Right atrium auricular region (tissue), 2 donors: ENCODE measurements at regions not wholly inside any gene's neighbourhood (a gene's known extent, or its start where the extent isn't known, plus 50 kb on each side); places are given as distances from the start of the nearest gene placed in this dataset.
A peak's percentile ranks its signal among the peaks of the same experiment; 100 is the strongest.

Source experiments
- DNase-seq: peaks from one replicate; pipeline ENCODE4 v3.0.0-alpha.2; 2019; ENCODE audit warnings: low spot score
- H3K27ac ChIP-seq, 2 donors: fragments of 200-600 bp; sonication (generic); 1 replicate in 1 of 2; 2 replicates in 1 of 2; pipeline ENCODE4 v1.5.1; 2016 to 2019
- H3K27me3 ChIP-seq, 2 donors: fragments of 200-600 bp; sonication (generic); one replicate each; pipeline versions ENCODE4 v1.5.1 to v1.6.0; 2017 to 2019
- H3K36me3 ChIP-seq: fragments of 200-600 bp; sonication (generic); one replicate; pipeline ENCODE4 v1.5.1; 2016
- H3K4me1 ChIP-seq, 2 donors: fragments of 200-600 bp; sonication (generic); one replicate each; pipeline versions ENCODE4 v1.5.1 to v1.6.0; 2017 to 2019
- H3K4me3 ChIP-seq, 2 donors: fragments of 200-600 bp; sonication (generic); 1 replicate in 1 of 2; 2 replicates in 1 of 2; pipeline ENCODE4 v1.5.1; 2017 to 2019; ENCODE audit warnings: mild to moderate bottlenecking in 1 of 2, moderate library complexity in 1 of 2
- H3K9me3 ChIP-seq, 2 donors: fragments of 200-600 bp; sonication (generic); one replicate each; pipeline ENCODE4 v1.5.1; 2019
- TF ChIP-seq, protein P1 (sequence below), 2 donors: fragments of 200-600 bp; sonication (generic); IDR thresholded peaks; one replicate each; pipeline ENCODE4 v1.5.1; 2019; ENCODE audit warnings: antibody characterized with exemption in 2 of 2

DNA sequence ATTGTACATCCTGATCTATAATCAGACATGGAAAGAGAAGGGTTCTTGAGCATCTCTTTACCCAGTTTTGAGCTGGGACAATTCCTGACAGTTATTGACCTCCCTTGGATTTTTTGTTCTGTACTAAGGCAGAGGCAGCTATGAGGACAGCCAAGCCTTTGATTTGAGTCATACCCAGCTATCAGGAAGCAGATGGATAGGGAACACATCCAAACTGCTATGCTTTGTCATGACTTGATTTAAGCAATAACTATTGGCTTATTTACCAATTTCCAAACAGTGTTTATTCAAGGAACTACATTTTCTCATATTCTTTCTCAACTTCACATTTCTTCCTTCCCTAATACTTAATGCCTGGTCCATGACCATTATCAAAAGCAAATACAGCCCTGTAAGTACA lies 396.4 kb upstream of the STEAP1 start:
- Histone ChIP-seq H3K36me3 (no peaks in the 10 kb centered on the region), H3K4me1 (no peaks in the 10 kb centered on the region), H3K27me3 (no peaks in the 10 kb centered on the region), H3K9me3 (no peaks in the 10 kb centered on the region), H3K4me3 (no peak overlapping the region), H3K27ac (no peak overlapping the region)
- TF ChIP-seq, protein P1, sequence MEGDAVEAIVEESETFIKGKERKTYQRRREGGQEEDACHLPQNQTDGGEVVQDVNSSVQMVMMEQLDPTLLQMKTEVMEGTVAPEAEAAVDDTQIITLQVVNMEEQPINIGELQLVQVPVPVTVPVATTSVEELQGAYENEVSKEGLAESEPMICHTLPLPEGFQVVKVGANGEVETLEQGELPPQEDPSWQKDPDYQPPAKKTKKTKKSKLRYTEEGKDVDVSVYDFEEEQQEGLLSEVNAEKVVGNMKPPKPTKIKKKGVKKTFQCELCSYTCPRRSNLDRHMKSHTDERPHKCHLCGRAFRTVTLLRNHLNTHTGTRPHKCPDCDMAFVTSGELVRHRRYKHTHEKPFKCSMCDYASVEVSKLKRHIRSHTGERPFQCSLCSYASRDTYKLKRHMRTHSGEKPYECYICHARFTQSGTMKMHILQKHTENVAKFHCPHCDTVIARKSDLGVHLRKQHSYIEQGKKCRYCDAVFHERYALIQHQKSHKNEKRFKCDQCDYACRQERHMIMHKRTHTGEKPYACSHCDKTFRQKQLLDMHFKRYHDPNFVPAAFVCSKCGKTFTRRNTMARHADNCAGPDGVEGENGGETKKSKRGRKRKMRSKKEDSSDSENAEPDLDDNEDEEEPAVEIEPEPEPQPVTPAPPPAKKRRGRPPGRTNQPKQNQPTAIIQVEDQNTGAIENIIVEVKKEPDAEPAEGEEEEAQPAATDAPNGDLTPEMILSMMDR (IDR thresholded peaks at IDR 0.05): no peak
- no peak for DNase-seq

DNA sequence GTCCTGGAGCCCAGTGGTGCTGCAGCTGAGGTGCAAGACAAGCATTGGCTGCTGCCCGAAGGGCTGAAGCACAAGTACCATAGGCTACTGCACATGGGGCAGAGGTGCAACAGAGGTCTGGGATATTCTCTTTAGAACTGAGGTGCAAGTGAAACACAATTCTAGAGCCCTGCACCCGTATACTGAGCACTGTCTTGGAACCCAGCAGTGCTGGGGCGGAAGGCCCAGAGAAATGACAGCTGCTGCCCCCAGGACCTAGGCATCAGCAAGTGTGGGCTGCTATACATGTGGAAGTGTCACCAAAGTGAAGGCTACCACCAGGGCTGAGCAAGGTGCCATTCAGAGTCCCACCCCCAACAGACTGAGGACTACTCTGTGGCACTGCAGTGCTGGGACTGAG lies 393.6 kb upstream of the STEAP1 start:
- H3K36me3 ChIP-seq: no peaks in the 10 kb centered on the region
- H3K27ac ChIP-seq: no peak overlapping the region
- no peak for DNase-seq
- no peak overlapping the region for H3K4me3 ChIP-seq
- no peaks in the 10 kb centered on the region for H3K27me3 ChIP-seq
- H3K9me3 ChIP-seq: no peaks in the 10 kb centered on the region
- H3K4me1 ChIP-seq: no peaks in the 10 kb centered on the region
- TF ChIP-seq, protein P1 (IDR thresholded peaks at IDR 0.05): no peak

DNA sequence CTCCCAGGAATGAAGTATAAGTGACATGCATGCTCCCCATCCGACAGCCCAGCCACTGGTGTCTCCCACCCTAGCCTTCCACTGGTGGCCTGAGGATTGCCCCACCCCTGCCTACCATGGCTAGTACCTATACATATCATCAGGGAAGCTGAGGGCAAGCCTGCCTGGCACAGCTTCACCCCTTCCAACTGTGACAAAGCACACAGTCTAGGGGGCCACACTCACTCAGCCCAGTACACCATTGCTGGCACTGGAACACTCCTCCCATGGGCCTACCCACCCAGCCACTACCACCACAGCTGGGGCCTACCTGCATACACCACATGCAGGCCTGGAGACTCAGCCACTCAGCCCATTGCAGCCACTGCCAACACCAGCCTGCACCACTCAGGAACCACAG lies 393.1 kb upstream of the STEAP1 start:
- no peak overlapping the region for H3K27ac ChIP-seq
- H3K4me1 ChIP-seq: no peaks in the 10 kb centered on the region
- no peak overlapping the region for H3K4me3 ChIP-seq
- DNase-seq: no peak
- no peaks in the 10 kb centered on the region for H3K27me3 ChIP-seq
- TF ChIP-seq, protein P1 (IDR thresholded peaks at IDR 0.05): no peak
- no peaks in the 10 kb centered on the region for H3K36me3 ChIP-seq
- H3K9me3 ChIP-seq: no peaks in the 10 kb centered on the region

DNA sequence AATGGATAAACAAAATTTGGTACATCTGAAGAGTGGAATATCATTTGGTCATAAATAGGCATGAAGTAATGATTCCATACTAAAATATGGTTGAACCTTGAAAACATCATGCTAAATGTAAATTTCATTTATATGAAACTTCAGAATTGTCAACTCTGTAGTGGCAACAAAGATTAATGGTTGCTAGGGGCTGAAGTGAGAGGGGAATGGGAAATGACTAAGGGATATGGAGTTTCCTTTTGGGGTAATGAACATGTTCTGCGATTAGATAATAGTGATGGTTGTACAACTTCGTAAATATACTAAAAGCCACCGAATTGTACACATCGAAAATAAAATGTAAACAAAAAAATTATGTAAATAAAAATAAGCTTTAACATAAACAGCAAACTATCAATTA lies 384.1 kb upstream of the STEAP1 start:
- Histone ChIP-seq H3K27ac (no peak overlapping the region), H3K4me3 (no peak overlapping the region), H3K9me3 (no peaks in the 10 kb centered on the region), H3K27me3 (no peaks in the 10 kb centered on the region), H3K4me1 (no peaks in the 10 kb centered on the region), H3K36me3 (no peaks in the 10 kb centered on the region)
- no peak for DNase-seq
- TF ChIP-seq, protein P1 (IDR thresholded peaks at IDR 0.05): no peak

DNA sequence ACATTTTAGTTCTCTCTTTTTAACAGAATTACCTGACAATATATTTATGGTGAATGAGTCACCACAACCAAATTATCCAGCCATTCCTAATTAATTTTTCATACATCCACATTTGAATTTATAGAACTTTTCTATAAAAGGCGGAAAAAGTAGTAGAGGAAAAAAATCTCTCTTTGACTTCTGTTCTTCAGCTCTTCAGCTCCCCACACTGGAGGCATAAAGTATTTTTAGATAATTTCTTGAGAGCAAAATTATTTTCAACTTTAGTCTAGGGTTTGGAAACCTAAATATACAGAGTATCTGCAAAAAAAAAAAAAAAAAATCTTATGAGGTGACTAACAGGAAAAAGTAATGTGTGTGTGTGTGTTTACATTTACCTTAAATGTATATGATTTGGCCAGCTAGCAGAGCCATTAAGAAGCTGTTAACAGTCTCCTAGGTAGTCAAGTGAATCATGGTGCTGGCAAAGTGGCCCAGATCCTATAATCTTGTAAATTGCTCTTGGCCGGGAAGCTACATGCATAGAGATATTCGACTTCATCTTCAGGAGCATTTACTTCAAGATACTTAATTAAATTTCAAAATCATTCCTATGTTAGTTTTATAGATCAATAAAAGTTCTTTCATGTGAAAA lies 383.1 kb upstream of the STEAP1 start:
- TF ChIP-seq, protein P1 (IDR thresholded peaks at IDR 0.05): peak in 1 of 2 donors; percentile 24
- Histone ChIP-seq H3K27ac (no peak overlapping the region), H3K4me3 (no peak overlapping the region), H3K9me3 (no peaks in the 10 kb centered on the region), H3K36me3 (no peaks in the 10 kb centered on the region), H3K27me3 (no peaks in the 10 kb centered on the region), H3K4me1 (no peaks in the 10 kb centered on the region)
- no peak for DNase-seq

DNA sequence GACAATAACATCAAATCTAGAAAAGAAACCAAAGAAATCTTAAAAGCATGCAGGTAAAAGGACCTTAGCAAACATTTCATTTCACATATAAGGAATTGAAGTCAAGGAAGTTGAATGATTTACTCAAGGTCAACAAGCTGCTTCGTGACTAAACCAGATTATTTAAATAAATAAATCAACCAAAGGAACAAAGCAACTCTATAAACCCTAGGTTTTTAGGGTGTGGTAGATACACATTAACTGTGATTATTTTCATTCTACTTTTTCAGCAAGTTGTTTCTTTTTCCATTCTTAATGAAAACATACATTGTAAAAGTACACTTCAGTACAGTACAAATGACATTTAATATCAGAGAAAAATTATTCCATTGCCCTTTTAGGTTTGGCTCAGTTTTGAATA lies 382.0 kb upstream of the STEAP1 start:
- TF ChIP-seq, protein P1 (IDR thresholded peaks at IDR 0.05): no peak
- H3K36me3 ChIP-seq: no peaks in the 10 kb centered on the region
- H3K27ac ChIP-seq: no peak overlapping the region
- H3K4me1 ChIP-seq: no peaks in the 10 kb centered on the region
- H3K9me3 ChIP-seq: no peaks in the 10 kb centered on the region
- DNase-seq: no peak
- H3K4me3 ChIP-seq: no peak overlapping the region
- no peaks in the 10 kb centered on the region for H3K27me3 ChIP-seq
